OCI-LY1 (cell line): ENCODE measurements at regions not wholly inside any gene's neighbourhood (a gene's known extent, or its start where the extent isn't known, plus 50 kb on each side); places are given as distances from the start of the nearest gene placed in this dataset.

Experiments
- H2AFZ ChIP-seq: fragments of 200-600 bp; sonication (generic), shearing (Covaris generic); 2 replicates; pipeline ENCODE4 v1.6.0; 2014; ENCODE audit warnings: antibody characterized with exemption, mild to moderate bottlenecking, low read length
- H3F3A ChIP-seq: fragments of 200-600 bp; sonication (generic), shearing (Covaris generic); 2 replicates; pipeline ENCODE4 v1.6.0; 2014; ENCODE audit warnings: mild to moderate bottlenecking, antibody characterized with exemption, low read length, moderate library complexity; ENCODE audit not compliant: insufficient read depth
- H3K27ac ChIP-seq: fragments of 200-600 bp; sonication (generic); 2 replicates; pipeline ENCODE4 v1.5.1; 2014; ENCODE audit warnings: low read length, mixed run types, mild to moderate bottlenecking, low read depth; ENCODE audit not compliant: poor library complexity, severe bottlenecking
- H3K27me3 ChIP-seq: fragments of 200-600 bp; sonication (generic); 2 replicates; pipeline ENCODE4 v1.6.0; 2014; ENCODE audit warnings: antibody characterized with exemption, mild to moderate bottlenecking, low read length, moderate library complexity; ENCODE audit not compliant: insufficient read depth
- H3K36me3 ChIP-seq: fragments of 200-600 bp; sonication (generic); 2 replicates; pipeline ENCODE4 v1.6.1; 2014; ENCODE audit warnings: mild to moderate bottlenecking, antibody characterized with exemption, low read length, moderate library complexity, mixed read lengths; ENCODE audit not compliant: insufficient read depth
- H3K4me1 ChIP-seq: fragments of 200-600 bp; sonication (generic); 2 replicates; pipeline ENCODE4 v1.5.1; 2014; ENCODE audit warnings: mild to moderate bottlenecking, low read length, moderate library complexity; ENCODE audit not compliant: insufficient read depth, severe bottlenecking
- H3K4me2 ChIP-seq: fragments of 200-600 bp; sonication (generic), shearing (Covaris generic); 2 replicates; pipeline ENCODE4 v1.6.1; 2014; ENCODE audit warnings: low read length
- H3K4me3 ChIP-seq: fragments of 200-600 bp; sonication (generic); 2 replicates; pipeline ENCODE4 v1.5.1; 2014; ENCODE audit warnings: low read length, low read depth, mild to moderate bottlenecking, mixed read lengths; ENCODE audit not compliant: poor library complexity, severe bottlenecking
- H3K79me2 ChIP-seq: fragments of 200-600 bp; shearing (Covaris generic); 2 replicates; pipeline ENCODE4 v1.6.1; 2016; ENCODE audit warnings: mixed run types, low read length, mixed read lengths; ENCODE audit not compliant: insufficient read depth
- H3K9ac ChIP-seq: fragments of 200-600 bp; sonication (generic), shearing (Covaris generic); 2 replicates; pipeline ENCODE4 v1.6.1; 2014; ENCODE audit warnings: mild to moderate bottlenecking, low read length, mixed read lengths
- H3K9me2 ChIP-seq: fragments of 200-600 bp; sonication (generic), shearing (Covaris generic); 2 replicates; pipeline ENCODE4 v1.6.1; 2014; ENCODE audit warnings: low read depth, mild to moderate bottlenecking, low read length, mixed read lengths
- H3K9me3 ChIP-seq: fragments of 200-600 bp; shearing (Covaris generic); 2 replicates; pipeline ENCODE4 v1.6.1; 2014; ENCODE audit warnings: low read length, mixed read lengths
- H4K20me1 ChIP-seq: fragments of 200-600 bp; sonication (generic), shearing (Covaris generic); 2 replicates; pipeline ENCODE4 v1.6.0; 2016; ENCODE audit warnings: mild to moderate bottlenecking, low read length; ENCODE audit not compliant: insufficient read depth
- CTCF ChIP-seq: fragments of 200-600 bp; sonication (generic), shearing (Covaris generic); IDR thresholded peaks from 2 replicates; pipeline ENCODE4 v1.5.1; 2017; ENCODE audit warnings: mild to moderate bottlenecking, antibody characterized with exemption, low read length, moderate library complexity, mixed read lengths
- EZH2 ChIP-seq: fragments of 200-600 bp; sonication (generic), shearing (Covaris generic); IDR thresholded peaks from 2 replicates; pipeline ENCODE4 v1.8.0; 2017; ENCODE audit warnings: borderline replicate concordance, mixed run types, mild to moderate bottlenecking, antibody characterized with exemption, low read length, moderate library complexity, mixed read lengths

GRCh38 chr16:63978240-63978639, 1143.6 kb downstream of the CDH11 start:
- no peaks in the 10 kb centered on the region for H4K20me1 ChIP-seq
- no peaks in the 10 kb centered on the region for H3K79me2 ChIP-seq
- H3K9ac ChIP-seq, result no peak overlapping the region
- 0 out of 2 replicates have a peak overlapping the region, but pooled peaks have one; percentile 31 for H2AFZ ChIP-seq
- no peaks in the 10 kb centered on the region for H3K27me3 ChIP-seq
- no peaks in the 10 kb centered on the region for H3K36me3 ChIP-seq
- H3K4me3 ChIP-seq, result no peak overlapping the region
- H3K4me1 ChIP-seq, result peaks cover 6% of the 10 kb centered on the region
- no peak for TF ChIP-seq CTCF
- TF ChIP-seq EZH2, result no peak
- no peaks in the 10 kb centered on the region for H3F3A ChIP-seq
- H3K27ac ChIP-seq, result no peak overlapping the region
- H3K9me3 ChIP-seq, result 0 out of 2 replicates have a peak, but pooled peaks cover 5% of the 10 kb centered on the region
- no peak overlapping the region for H3K4me2 ChIP-seq
- H3K9me2 ChIP-seq, result no peaks in the 10 kb centered on the region

DNA sequence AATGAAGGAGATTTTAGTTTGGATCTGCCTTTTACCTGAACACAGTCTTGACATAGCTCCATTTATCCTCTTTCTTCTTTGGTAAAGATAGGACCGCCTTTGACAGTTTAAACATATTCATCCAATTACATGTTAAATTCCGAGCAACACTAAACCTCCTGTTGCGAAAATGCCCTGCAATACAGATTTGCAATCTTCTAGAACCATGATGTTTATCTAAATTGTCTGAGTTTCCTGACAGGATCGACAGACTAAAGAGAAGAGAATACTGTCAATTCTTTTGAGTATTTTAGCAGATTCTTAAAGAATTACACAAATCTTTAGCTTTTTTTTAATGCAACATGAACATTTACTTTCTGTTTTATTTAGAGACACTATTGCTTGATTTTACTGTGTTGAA, 1145.5 kb downstream of the CDH11 start:
- TF ChIP-seq CTCF, result no peak
- TF ChIP-seq EZH2, result no peak
- 0 out of 2 replicates have a peak, but pooled peaks cover 5% of the 10 kb centered on the region for H3K9me3 ChIP-seq
- no peak overlapping the region for H2AFZ ChIP-seq
- no peaks in the 10 kb centered on the region for H3K79me2 ChIP-seq
- H3K36me3 ChIP-seq, result no peaks in the 10 kb centered on the region
- peaks cover 6% of the 10 kb centered on the region for H3K4me1 ChIP-seq
- no peak overlapping the region for H3K4me3 ChIP-seq
- H3K4me2 ChIP-seq, result no peak overlapping the region
- no peaks in the 10 kb centered on the region for H3F3A ChIP-seq
- H3K27me3 ChIP-seq, result no peaks in the 10 kb centered on the region
- no peaks in the 10 kb centered on the region for H3K9me2 ChIP-seq
- H3K9ac ChIP-seq, result no peak overlapping the region
- H3K27ac ChIP-seq, result no peak overlapping the region
- H4K20me1 ChIP-seq, result no peaks in the 10 kb centered on the region

DNA sequence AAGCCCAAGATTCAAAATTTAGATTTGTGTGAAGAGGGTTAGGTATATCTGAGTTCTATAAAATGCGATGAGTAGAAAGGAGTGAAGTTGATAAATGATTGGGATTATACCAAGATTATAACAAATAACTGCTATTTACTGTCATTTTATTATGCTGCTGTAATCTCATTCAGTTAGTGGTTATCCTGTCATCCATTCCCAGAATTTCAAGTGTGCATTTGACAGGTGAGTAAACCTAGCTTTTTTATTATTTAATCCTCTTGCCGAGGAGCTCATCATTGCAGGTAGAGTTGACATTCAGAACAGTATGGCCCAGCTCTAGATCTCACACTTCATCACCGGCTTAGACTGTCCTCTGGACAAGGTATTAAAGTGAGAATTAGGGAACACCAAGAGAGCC, 1146.2 kb downstream of the CDH11 start:
- H3K36me3 ChIP-seq, result no peaks in the 10 kb centered on the region
- H3K4me3 ChIP-seq, result no peak overlapping the region
- no peak overlapping the region for H2AFZ ChIP-seq
- no peaks in the 10 kb centered on the region for H3K4me1 ChIP-seq
- no peaks in the 10 kb centered on the region for H3K79me2 ChIP-seq
- 0 out of 2 replicates have a peak, but pooled peaks cover 5% of the 10 kb centered on the region for H3K9me3 ChIP-seq
- no peaks in the 10 kb centered on the region for H3K9me2 ChIP-seq
- H3K27me3 ChIP-seq, result no peaks in the 10 kb centered on the region
- no peaks in the 10 kb centered on the region for H3F3A ChIP-seq
- no peak overlapping the region for H3K9ac ChIP-seq
- H4K20me1 ChIP-seq, result no peaks in the 10 kb centered on the region
- no peak overlapping the region for H3K4me2 ChIP-seq
- H3K27ac ChIP-seq, result no peak overlapping the region
- TF ChIP-seq EZH2 (no peak), CTCF (no peak)
